ENCODE measurements at regions not wholly inside any gene's neighbourhood (a gene's known extent, or its start where the extent isn't known, plus 50 kb on each side); places are given as distances from the start of the nearest gene placed in this dataset.
"Not testable (repeated sequence)": the region's sequence is repeated elsewhere in the genome, so short reads cannot be mapped to it uniquely, and the experiment has no call there.

DNA sequence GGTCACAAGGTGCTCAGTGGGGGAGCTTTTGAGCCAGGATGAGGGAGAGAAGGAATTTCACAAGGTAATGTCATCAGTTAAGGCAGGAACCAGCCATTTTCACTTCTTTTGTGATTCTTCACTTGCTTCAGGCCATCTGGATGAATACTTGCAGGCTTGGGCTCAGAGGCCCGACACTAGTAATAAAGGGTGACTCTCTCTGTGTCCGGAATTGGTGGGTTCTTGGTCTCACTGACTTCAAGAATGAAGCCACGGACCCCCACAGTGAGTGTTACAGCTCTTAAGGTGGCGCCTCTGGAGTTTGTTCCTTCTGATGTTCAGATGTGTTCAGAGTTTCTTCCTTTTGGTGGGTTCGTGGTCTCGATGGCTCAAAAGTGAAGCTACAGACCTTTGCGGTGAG is 131.8 kb upstream of the RXFP2 start:
- not testable (repeated sequence) for DNase-seq (ENCODE audit: low read depth in 2 of 2)

DNA sequence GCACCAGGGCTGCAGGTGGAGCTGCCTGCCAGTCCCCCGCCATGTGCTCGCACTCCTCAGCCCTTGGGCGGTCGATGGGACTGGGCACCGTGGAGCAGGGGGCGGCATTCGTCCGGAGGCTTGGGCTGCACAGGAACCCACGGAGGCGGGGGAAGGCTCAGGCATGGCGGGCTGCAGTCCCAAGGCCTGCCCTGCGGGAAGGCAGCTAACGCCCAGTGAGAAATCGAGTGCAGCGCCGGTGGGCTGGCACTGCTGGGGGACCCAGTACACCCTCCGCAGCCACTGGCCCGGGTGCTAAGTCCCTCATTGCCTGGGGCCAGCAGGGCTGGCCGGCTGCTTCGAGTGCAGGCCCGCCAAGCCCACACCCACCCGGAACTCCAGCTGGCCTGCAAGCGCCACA is 130.5 kb upstream of the RXFP2 start:
- DNase-seq (ENCODE audit: low read depth in 2 of 2), result not testable (repeated sequence)

DNA sequence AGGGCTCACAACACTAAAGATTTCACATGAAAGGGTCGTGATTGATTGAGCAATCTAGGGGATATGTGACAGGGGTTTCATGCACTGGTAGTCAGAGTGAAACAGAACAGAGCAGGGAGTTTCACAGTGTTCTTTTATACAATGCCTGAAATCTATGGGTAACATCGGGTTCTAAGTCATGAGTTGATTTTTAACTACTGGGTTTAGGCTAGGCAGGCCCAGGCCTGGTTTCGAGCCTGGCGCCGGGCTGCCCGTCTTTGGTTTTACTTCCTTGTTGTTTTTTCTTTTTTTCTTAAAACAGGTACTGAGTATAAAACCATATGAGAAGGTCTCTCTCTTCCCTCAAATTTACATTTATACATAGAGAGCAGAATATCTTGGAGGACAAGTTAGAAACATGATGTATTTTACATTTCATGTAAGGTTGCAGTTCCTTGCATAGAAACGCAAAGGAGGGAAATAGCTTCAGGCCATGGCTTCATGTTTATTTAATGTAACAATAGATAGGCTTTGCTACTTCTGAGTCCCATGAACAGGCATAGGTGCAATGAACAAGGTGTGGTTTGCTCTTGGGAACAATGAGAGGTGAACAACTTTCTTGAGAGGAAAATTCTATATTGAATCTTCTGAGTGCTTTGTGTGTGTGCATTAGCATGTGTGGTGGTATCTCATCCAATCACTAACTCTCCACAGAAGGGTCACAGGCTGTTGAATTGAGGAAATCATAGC is 128.9 kb upstream of the RXFP2 start:
- DNase-seq (ENCODE audit: low read depth in 2 of 2), result no peak

DNA sequence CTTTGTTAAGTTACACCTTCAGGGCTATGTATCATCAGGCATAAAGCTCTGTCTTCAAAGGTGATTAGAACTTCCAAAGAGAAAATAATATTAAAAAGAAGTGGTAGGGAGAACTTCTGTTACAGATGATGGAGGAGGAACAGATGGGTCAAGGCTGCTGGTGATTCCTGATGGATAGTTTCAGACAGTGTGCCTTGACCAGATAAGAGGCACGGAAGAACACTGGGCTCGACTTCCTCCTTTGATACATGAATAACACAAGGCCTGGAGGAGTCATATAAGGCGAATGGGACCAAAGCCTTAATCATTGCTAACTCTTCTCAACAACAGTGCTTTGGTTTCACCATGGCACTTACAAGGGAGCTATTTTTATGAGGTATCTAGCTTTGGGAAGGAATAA is 128.1 kb upstream of the RXFP2 start:
- DNase-seq (ENCODE audit: low read depth in 2 of 2), result no peak

DNA sequence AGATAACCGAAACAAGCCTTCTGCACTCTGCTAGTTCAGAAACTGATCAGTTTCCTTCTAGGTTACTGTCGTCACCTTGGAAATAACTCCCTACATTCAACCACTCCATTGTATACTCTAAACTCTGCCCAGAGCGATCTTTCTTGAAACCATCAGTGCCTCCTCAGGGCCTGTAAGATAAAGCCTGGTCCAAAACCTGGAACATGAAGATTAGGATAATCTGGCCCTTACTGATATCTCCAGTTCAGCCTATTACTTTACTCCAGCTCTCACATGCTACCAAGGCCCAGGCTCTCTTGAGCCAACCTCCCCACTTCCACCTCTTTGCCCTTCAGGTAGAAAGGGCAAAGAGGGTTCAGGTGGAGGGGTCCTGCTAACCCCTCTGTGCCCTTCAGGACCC is 125.3 kb upstream of the RXFP2 start:
- DNase-seq (ENCODE audit: low read depth in 2 of 2), result no peak

DNA sequence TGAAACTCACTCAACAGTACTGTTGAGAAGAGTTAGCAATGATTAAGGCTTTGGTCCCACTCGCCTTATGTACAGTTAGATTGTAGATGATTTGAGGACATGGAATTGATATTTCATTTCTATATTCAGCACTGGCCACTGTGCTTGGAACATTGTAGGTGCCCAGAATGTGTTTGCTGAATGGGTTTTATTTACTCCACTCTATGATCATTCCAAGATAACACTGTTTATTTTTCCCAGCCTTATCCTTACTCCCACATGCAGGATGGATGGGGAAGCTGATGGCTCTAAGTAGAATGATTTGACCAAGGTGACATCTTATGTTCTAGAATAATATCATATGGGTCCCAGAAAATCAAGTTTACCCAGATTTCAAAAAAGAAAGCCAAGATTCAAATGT is 124.6 kb upstream of the RXFP2 start:
- DNase-seq (ENCODE audit: low read depth in 2 of 2), result no peak

DNA sequence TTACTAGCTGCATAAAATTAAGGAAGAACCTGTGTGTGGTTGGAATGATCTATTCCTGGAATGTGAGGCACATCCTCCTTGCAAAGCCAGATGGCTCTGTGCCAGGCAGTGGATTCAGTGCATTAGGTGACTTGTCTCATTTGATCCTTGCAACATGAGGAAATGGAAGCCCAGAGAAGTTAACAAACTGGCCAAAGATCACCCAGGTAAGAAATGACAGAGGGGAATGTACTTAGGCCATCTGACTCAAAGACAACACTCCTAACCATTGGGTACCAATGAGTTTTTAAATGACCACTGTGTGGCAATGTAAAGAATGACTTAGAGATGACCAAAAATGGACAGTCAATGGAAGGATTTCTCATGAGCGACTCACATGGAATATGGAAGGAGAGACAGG is 114.2 kb upstream of the RXFP2 start:
- DNase-seq (ENCODE audit: low read depth in 2 of 2), result no peak

DNA sequence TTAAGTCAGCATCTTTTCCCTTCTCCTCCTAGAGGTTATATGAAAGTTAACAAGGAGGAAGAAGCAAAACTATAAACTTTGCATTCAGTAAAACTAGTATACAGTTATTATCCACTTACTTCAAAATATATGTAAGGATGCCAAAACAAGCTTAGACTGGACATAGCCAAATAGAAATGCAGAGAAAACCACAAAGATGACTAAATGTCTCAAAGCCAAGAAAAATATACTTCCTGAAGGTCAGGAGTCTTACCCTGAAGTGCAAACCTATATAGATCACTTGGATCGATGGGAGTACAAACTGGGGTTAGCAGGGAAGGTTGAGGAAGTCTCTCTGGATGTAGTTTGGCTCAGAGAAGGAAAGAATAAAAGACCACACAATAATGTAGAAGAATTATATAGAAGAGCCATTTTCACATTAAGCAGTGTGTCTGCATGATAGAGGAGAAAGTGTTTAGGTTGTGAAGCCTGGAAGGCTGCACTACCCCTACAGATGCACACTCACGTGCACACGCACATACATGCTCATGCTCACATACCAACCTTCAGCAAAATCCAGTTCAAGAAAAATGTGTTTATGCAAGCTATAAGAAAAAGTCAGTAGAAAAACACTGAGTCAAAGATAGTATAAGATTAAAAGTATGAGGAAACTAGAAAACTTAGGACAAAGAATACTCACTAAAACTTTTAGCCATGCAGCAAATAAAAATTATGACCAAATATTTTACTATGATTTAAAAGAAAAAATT is 112.1 kb upstream of the RXFP2 start:
- no peak for DNase-seq (ENCODE audit: low read depth in 2 of 2)

DNA sequence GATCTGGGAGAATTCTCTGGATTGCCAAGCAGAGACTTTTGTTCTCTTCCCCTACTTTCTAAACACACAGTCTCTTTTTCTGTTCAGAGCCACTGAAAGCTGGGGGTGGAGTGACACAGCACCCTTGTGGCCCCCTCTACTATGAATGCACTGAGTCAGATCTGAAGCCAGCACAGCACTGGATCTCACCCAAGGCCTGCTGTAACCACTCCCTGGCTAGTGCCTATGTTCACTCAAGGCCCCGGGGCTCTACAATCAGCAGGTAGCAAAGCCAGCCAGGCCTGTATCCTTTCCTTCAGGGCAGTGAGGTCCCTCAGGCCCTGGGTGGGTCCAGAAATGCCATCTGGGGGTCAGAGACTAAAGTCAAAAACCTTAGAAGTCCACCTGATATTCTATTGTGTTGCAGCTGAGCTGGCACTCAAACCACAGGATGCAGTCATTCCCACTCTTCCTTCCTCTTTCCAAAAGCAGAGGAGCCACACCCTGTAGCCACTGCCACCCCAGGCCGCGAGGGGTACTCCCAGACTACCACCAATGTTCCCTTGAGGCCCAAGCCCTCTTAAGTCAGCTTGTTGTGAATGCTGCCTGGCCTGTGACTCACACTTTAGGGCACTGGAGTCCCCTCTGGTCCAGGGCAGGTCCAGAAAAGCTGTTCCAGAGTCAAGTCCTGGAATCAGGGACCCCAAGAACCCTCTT is 110.1 kb upstream of the RXFP2 start:
- DNase-seq (ENCODE audit: low read depth in 2 of 2), result no peak

DNA sequence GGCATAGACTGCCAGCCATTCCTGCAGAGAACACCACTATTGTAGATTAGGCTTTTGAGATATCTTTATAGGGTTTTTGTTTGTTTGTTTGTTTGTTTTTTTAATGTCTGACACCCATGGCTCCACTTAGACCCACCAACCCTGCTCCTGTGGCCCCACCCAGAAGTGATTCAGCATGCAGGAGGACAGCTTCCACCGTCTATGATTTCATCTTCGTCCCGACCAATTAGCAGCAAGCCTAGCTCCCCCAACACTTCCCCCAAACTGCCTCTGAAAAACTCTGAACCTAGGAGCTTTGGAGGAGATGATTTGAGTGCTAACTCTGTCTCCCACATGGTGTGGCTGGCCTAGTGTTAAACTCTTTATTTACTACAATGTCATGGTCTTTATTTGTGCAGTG is 108.3 kb upstream of the RXFP2 start:
- DNase-seq (ENCODE audit: low read depth in 2 of 2), result no peak

DNA sequence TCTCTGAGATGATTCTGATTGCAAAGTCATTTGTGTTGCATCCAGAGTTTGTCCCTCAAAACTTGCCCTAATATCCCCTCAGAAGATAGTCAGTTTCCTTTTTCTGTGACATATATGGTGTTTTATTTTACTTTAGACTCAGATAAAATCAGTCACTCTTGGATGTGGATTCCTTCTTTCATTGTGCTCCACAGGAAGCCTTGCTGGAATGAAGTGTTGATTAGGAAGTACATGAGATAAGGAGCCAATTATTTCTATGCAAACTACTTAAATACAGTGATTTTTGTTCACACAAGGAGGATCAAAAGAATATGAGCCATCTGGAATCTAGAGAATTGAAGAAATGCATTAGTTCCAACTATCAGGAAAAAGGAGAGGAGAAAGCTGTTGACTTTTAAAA is 107.6 kb upstream of the RXFP2 start:
- no peak for DNase-seq (ENCODE audit: low read depth in 2 of 2)

DNA sequence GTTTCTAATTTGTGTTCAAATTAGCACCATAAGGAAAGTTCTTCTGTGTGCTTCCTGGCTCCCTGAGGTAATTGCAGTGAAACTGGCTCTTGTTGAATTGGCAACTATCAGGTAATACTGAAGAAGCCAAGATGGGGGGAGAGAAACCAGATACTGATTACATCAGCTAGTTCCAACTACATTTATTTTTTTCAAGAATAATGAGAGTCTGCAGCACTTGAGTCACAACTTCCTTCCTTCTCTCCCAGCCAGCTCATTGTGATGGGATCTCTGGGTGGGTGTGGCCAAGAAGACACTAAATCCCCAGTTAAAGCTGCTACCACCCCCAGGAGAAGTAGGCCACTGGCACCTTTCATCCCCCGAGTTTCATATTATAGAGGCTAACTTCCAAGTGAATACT is 100.7 kb upstream of the RXFP2 start:
- no peak for DNase-seq (ENCODE audit: low read depth in 2 of 2)

DNA sequence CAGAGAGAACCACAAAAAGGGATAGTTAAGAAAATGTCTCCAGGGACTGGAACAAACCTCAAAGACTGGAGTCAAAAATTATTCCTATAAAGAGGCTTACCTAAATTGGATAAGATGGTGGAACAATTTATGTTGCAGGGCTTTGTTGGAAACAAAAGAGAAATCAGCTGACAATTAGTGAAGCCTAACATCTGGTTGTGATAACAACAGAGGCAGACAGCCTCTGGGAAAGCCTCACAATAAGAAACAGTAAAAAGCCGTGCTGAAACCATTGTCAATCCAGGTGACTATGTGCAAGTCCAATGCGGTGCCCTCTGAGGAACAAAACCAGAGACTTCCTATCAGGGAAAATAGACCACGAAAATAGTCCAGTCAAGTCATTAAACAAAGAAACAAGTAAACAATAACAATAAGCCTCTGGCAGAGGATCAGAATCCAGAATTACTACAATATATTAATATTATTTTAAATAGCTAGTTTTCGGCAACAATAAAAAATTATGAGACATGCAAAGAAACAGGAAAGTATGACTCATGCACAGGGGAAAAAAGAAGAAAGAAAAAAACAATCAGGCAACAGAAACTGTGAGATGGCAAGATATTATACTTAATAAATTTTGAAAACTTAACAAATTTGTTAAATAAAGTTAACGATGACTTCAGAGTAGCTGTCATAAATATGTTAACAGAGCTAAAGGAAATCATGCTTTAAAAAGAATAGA is 99.7 kb upstream of the RXFP2 start:
- DNase-seq (ENCODE audit: low read depth in 2 of 2), result no peak

DNA sequence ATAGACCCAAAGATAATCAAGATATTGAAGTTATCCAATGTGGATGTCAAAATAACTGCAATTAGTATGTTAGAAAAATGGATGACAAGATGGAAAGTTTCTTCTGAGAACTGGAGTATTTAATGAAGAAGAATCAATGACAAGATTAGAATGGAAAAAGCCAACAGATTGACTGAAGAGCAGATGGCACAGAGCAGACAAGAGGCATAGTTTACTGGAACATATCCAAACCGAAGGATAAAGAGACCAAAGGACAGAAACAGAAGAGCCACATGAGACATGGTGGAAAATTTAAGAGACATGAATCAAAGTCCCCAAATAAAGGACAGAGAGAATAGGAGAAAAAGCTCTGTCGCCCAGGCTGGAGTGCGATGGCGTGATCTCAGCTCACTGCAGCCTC is 89.6 kb upstream of the RXFP2 start:
- DNase-seq (ENCODE audit: low read depth in 2 of 2), result no peak

DNA sequence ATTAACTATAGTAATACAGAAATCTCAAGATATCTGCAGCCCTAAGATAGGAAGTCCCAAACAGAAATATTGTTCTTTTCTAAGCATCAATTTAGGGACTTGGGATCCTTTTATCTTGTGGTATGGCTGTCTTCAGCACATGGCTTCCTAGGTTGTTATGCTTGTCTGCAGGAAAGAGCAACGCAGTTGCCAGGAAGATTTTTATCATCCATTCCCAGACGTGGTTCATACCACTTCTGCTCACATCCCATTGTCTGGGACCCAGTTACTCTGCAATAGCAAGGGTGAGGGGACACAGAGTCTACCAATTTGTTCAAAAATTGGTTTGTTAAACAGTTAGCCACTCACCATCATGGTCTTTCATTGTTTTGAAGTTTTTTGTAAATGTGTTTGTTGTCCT is 85.6 kb upstream of the RXFP2 start:
- no peak for DNase-seq (ENCODE audit: low read depth in 2 of 2)

DNA sequence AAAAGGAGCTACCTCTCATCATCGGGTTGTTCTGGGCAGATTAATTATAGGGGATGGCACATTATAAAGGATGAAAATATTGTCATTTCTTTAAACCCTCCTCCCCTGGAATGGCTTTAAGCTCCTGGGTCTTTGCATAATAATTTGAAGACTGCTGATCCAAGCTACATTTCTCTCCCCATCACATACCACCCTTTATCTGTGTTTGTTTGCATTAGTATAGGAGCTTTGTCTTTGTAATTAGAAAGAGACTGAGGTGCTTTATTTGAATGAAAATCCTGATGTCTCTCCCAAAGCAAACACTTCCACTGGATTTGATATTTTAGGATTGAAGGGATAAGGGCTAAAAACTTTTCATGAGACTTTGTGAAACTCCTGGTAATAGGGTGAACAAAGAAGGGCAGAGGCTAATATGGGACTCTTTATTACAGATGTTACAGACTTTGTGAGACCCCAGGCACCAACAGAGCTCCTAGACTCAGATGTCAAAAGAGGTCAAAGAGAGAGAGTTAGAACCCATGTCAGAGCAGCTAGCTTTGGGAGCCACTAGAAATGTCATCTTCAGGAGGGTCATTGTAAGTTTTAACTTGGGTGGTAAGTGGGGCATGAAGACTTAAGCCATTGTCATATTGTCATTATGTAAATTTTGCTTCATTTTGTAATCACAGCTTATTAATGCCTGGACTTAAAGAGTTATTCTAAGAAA is 75.3 kb upstream of the RXFP2 start:
- no peak for DNase-seq (ENCODE audit: low read depth in 2 of 2)

DNA sequence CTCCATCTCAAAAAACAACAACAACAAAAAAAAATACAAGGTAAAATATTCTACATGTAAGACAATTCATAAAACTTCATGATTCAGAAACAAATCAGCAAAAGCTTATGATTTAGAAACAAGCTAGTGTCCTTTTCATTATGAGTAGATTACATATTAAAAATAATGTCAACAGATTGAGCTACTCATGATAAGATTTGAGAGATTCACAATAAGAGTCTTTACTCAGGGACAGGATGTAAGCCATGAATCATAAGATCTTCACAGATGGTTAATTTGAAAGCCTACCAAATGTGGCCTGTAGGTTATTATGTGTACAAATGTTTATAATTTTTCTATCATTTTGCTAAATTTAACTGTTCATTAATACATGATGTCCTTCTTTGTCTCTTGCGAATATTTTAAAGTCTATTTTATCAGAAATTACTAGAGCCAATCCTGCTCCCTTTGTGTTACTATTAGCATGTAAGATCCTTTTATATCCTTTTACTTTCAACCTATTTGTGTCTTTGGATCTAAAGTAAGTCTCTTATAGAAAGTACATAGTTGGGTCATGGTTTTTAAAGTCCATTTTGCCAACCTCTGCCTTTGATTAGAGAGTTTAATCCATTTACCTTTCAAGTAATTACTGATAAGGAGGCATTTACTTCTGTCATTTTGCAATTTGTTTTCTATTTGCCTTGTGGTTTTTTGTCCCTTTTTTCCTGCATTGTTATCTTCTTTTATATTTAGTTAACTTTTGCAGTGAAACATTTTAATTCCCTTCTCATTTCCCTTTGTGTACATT is 68.3 kb upstream of the RXFP2 start:
- DNase-seq (ENCODE audit: low read depth in 2 of 2), result no peak

DNA sequence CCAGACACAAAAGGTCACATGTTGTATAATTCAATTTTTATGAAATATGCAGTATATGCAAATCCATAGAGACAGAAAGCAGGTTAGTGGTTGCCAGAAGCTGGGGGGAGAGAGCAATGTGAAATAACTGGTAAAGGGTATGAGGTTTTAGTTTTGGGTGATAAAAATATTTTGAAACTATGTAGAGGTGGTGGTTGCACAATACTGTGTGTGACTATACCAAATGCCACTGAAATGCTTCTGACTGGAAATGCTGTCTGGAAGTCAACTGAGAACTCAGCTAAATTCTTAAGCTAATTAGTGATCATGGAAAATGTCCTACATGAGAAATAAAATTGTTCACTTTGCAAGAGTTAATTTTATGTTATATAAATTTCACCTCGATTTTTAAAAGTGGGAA is 65.3 kb upstream of the RXFP2 start:
- DNase-seq (ENCODE audit: low read depth in 2 of 2), result no peak

DNA sequence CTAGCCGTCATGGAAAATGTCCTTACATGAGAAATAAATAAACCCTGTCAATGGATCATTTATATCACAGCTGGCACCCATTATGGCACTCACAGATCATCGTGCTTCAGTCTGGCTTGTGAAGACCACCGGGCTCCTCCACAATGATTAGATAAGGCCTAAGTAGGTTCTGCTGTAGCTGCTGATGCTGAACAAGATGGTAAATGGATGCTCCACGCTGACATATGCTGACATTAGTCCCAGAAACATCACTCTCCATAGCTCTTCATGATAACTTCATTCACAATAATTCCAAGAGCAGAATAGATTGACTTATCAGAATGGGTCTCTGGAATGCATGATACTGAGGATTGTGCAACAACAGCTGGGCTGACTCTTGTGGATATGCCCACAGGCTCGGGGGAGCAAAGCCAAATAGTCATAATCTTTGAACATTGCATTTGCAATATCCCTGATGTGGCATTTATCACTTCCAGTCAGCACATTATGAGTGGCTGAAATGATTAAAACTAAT is 63.8 kb upstream of the RXFP2 start:
- DNase-seq (ENCODE audit: low read depth in 2 of 2), result no peak

DNA sequence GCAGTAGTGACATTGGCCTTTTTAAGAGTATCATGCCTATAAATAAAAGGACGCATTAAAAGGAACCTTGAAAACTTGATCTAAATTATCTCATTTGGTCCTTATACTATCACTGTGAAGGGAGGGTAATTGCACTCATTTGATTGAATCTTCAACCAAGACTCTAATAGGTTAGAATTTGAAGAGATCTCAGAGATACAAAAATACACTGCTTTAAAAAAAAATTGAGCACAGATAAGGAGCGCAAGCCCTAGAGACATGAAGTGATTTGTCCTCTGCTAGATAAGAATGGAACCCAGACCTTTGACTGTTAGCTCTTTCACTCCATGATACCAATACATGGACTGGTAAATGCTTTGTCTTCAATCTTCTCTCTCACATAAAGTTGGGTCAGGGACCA is 58.2 kb upstream of the RXFP2 start:
- DNase-seq (ENCODE audit: low read depth in 2 of 2), result no peak

DNA sequence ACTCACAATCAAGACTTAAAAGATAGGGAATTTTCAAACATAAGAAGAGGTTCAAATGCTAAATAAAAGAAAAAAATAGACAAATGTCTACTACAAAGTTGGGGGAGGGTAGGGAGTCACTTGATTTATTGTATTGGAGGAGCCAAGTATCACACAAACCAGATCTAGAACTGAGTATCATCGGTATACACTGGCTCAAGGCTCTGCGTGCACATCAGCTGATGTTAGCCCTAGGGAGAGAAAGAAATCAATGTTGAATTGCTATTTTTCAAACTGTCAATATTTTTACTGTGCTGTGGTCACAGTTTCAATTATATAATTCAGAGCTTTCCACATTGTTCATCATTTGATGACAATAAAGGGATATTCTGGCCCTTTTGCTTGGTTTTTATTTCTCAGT is 54.9 kb upstream of the RXFP2 start:
- no peak for DNase-seq (ENCODE audit: low read depth in 2 of 2)
